ENCODE measurements at regions not wholly inside any gene's neighbourhood (a gene's known extent, or its start where the extent isn't known, plus 50 kb on each side); places are given as distances from the start of the nearest gene placed in this dataset.

- no peak for DNase-seq (ENCODE audit: low spot score)
Observed at GRCh38 chr5:44868541-44868940, 59.8 kb downstream of the MRPS30 start.

DNA sequence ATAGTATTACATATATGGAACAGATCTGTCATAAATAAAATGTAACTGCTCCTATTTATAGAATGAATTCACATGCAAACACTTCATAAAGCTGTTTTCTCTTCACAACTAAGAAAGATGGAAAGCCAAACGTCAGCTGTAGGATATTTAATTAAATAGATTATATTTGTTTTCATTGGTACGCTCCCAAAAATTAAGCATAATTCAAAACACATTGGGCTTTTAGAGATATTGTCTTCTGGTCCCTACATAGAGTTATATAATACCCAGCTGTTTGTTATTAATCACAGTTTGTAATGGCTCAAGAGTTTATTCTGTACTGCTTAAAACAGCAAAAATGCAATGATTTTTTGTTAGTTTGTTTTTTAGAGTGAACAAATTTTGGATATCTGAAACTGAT lies 61.2 kb downstream of the MRPS30 start:
- no peak for DNase-seq (ENCODE audit: low spot score)

DNA sequence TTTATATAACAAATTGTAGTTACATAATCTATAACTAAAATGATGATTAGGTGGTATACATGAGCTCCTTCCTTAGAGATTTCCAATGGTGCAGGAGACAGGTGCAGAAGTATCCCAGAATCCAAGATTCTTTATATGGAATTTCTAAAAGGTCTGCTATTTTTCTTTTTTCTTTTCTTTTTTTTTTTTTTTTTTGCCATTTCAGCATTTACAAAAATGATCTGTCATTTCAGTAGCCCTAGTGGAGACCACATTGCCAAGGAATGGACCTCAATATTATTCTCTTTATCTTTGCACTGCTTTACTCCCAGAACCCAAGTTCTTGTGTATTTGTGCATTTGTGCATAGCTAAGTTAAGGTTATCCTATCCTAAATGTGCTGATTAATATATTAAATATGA lies 61.7 kb downstream of the MRPS30 start:
- DNase-seq (ENCODE audit: low spot score): no peak

DNA sequence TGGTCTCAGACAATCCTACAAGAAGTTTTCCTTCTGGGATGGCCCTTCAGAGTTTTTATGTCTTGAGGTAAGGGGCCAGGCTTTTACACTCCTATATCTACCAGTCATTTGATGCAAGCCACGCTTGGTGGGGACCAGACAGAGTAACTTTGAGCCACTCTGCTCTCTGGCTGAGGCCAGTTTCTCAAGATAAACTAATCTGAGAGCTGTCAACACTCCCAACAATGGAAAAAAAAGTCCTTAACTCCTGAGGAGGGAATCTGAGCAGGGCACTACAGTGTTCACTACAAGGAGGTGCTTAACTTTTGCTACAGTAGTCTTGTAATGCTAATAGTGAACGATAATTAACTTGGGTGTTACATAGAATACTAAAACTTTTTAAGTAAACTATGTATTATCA lies 62.7 kb downstream of the MRPS30 start:
- DNase-seq (ENCODE audit: low spot score): no peak

DNA sequence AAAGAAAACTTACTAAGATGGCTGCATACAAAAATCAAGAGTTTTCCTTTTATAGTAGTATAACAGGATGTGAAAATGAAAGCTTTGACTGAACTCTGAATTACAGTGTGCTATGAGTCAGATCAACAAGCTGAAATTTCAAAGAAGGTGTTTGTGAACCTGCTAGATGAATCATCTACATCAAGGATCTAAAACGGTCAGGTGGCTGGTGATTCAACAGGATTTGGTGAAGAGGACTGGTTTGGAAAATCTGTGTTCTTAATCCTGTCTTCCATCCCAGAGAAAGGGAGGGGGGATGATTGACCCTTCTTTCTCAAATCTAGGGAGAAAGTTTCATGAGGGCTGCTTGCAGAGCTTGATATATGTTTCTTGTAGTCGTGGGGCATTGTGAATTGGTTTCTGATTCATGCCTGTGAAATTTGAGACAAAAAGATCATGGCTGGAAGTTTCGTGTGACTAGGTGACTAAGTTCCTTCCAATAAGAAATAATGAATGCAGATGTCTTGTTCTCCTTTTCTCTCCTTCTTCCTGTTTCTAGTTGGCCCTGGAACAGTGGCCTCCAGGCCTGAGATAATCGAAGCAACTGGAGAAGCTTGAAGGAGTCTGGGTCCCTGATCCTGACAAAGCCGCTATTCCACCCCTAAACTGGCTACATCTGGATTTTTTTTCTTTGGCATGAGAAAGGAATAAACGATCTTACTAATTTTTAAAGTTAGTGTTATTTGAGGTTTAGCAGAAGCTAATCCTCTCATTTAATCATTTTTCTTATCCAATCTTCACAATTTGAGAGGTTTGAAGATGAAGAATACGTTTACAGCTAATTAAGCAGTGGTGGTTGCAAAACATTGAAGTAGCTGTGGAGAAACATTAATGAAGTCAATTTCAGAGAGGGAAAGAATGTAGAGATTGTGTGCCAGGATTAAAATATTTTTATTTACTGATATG lies 67.2 kb downstream of the MRPS30 start:
- DNase-seq (ENCODE audit: low spot score): no peak

DNA sequence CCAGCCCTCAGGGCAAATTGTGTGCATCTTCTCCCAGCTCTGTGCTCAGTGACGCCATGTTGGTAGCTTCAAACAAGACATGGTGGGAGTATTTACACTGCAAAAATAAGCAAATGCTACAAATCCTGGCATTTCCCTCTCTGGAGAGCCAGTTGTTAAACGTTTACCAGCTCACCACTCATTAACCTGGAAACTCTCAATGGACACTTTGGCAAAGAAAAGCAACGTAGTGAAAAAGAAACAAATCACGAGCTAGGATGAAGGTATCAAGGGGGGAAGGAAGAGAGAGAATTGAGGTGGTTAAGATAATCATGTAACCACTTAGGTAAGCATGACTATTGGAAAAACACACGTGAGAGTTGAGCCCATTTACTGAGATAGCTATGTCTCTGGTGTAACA lies 72.5 kb downstream of the MRPS30 start:
- no peak for DNase-seq (ENCODE audit: low spot score)

GRCh38 chr5:44884036-44884435 lies 75.3 kb downstream of the MRPS30 start:
- DNase-seq (ENCODE audit: low spot score): no peak

DNA sequence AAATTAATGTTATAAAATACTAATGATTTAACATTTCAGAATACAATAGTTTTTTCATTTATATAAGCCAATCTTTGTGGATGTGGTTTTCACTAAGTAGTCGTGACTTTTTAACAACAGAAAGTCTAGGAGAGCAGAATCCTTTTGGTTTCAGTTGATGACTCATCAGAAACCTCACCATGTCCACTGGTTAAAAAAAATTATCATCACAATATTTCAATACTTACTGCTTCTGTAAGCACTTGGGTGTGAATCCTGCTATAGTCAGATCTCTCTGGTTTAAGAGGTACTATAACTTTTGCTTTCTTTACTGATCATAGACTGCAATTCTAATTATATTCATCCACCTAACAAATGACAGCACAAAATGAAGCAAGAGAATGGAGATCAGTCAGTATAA lies 77.2 kb downstream of the MRPS30 start:
- DNase-seq (ENCODE audit: low spot score): no peak

- no peak for DNase-seq (ENCODE audit: low spot score)
Observed at GRCh38 chr5:44887722-44888121, 79.0 kb downstream of the MRPS30 start.

DNA sequence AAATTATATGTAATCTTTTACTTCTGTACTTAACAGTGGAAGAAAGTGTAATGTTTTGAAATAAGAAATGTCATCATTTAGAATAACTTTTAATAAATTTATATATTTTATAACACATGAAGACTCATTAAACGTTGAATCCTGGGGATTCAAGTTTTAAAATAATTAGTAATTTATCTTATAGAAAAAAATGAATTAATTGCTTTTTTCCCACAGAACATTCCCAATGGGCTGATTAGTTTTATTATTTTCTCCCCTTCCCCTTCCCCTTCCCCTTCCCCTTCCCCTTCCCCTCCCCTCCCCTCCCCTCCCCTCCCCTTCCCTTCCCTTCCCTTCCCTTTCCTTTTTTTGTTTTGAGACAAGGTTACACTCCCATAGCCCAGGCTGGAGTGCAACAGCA lies 79.7 kb downstream of the MRPS30 start:
- DNase-seq (ENCODE audit: low spot score): no peak

GRCh38 chr5:44891116-44891515 lies 82.4 kb downstream of the MRPS30 start:
- no peak for DNase-seq (ENCODE audit: low spot score)

DNA sequence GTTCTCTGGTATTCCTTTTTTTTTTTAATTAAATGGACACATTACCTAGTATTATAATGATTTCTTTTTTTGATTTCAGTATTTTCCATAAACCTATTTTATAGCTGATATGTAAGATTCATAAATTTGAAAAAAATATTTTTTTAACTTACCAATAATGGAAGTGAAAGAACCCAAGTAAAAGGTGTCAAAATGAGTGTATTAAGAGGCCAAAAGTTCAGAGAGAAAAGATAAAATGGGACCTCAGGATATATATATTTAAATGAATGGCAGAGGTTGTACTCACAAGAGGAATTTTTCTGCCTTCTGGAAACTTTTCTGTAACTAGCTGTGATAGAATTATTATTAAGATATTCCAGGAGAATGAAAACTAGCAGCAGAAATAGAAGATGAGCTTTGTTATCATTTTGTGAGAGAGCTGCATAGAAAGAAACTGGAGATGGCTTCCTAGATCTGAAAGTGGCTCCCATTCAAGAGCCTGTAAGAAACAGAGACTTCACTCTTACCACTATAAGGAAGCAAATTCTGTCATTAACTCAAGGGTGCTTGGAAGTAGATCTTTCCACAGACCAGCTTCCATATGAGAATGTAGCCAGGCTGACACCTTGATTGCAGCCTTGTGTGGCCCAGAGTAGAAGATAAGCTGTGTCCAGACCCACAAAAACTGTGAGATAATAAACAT lies 91.7 kb downstream of the MRPS30 start:
- no peak for DNase-seq (ENCODE audit: low spot score)

DNA sequence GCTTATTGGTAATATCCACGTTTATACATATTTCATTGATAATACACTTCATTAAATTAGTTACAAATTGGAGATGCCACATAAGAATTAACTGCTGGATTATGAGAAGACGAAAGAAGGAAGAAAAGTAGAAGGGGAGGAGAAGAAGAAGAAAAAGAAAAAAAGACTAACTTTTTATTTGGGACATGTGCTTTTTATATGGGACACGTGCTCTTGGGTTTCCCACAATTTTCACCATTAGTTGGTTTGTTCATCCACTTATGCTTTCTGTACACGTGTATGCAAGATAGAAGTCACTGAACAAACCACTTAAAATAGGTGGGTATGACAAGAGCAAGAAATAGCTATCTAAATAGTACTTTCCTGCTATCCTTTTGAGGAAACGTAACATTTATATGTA lies 98.6 kb downstream of the MRPS30 start:
- DNase-seq (ENCODE audit: low spot score): no peak

- no peak for DNase-seq (ENCODE audit: low spot score)
Observed at GRCh38 chr5:44909004-44909403, 100.3 kb downstream of the MRPS30 start.

DNA sequence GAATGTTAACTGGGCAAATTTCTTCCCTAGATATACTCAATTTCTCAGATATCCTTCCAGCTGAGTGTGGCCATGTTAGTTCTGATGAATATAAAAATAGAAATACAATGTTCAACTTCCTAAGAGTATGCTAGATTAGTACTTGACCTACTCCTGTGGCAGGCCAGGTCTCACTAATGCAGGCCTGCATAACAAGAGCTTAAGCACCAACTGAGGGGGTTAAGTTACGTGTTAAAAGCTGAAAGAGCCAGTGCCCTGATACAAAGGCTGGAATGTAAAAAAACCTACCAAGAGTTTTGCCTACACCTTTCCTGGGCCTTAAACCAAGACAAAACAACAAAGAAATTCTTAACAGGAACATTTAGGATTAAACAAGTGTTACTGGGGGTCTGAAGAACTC lies 102.8 kb downstream of the MRPS30 start:
- DNase-seq (ENCODE audit: low spot score): no peak

- DNase-seq (ENCODE audit: low spot score): no peak
Observed at GRCh38 chr5:44914221-44914620, 105.5 kb downstream of the MRPS30 start.

DNA sequence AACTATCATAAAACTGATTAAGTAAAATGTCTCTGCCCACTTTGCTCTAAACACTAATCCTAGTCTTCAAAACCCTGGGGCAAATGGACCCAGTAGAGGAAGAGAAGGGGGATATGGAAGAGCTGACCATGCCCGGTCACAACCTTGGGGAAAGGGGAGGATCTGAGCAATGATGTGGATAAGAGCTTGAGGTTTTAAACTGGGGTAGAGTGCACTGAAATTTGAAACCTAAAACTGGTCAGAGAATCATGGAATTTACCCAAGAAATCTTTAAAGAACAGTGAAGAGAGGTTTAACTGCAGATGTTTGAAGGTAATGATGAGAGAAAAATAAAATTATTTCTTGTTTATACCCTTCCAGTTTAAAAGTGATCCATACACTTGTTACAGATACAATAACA lies 110.8 kb downstream of the MRPS30 start:
- DNase-seq (ENCODE audit: low spot score): no peak

DNA sequence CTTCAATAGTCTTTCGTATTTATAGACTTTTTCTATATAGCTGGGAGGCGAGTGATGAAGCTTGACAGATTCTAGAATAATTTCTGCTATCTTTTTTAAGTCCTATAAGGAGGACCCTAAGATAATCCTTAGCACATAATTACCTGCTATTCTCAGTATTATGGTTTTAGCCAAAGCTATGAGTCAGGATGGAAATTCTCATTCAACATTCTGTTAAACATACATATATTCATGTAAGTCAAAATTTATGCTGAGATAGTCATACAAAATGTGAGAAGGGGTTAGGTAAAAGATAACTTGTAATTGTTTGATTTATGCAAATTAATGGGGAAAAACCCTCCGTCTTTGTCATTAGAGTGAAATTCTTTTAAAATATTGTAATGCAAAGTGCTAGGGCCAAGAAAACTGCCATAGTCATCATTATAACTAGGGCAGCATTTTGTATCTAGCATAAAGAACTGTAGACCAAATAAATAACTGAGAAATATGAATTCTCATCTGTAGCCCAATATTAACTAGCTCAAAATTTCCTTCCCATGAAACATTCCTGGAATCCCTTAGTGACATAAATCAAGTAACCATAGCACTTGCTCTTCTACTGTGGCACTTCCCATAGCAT lies 118.5 kb downstream of the MRPS30 start:
- DNase-seq (ENCODE audit: low spot score): no peak

- DNase-seq (ENCODE audit: low spot score): no peak
Observed at GRCh38 chr5:44932922-44933585, 124.3 kb downstream of the MRPS30 start.

DNA sequence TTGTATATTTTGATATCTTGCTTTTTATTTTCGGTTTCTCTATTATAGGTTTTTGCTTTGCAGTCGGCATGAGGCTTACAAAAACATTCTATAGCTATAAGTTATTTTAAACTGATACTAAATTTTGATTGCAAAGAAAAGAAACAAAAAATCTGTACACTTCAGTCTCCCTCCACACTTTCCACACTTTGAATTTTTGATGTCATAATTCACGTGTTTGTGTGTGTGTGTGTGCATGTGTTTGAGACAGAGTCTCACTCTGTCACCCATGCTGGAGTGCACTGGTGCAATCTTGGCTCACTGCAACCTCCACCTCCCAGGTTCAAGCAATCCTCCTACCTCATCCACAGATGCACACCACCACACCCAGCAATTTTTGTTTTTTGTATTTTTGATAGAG lies 124.9 kb downstream of the MRPS30 start:
- DNase-seq (ENCODE audit: low spot score): no peak

DNA sequence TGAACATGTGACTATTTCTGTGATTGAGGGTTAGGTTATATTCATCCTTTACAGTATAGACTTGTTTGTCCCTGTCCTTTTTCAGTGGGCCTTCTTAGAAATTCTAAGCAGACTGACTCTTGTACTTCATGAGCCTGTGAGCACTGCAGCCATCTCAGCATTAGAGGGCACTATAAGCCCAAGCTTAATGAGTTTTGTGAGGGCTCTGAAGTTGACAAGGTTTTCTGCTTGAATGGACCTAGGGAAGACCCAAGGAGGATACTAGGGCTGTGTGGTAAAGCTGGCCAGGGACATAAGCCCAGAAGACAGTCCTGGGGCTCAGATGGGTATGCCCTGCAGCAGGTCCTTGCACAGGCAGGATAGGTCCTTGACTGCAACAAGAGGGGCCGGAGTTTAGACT lies 126.5 kb downstream of the MRPS30 start:
- DNase-seq (ENCODE audit: low spot score): no peak

- DNase-seq (ENCODE audit: low spot score): no peak
Observed at GRCh38 chr5:44935871-44936270, 127.1 kb downstream of the MRPS30 start.

Data from AG20443 (cell line).